IPS-18a (cell line): ENCODE measurements at regions not wholly inside any gene's neighbourhood (a gene's known extent, or its start where the extent isn't known, plus 50 kb on each side); places are given as distances from the start of the nearest gene placed in this dataset.
"Not testable (repeated sequence)": the region's sequence is repeated elsewhere in the genome, so short reads cannot be mapped to it uniquely, and the experiment has no call there.

ENCODE experiments used
- H3K27ac ChIP-seq: one replicate; pipeline ENCODE4 v1.5.1; 2013; ENCODE audit warnings: low read length
- H3K27me3 ChIP-seq: one replicate; pipeline ENCODE4 v1.6.1; 2013; ENCODE audit warnings: mild to moderate bottlenecking, low read length; ENCODE audit not compliant: control insufficient read depth, insufficient read depth
- H3K36me3 ChIP-seq: one replicate; pipeline ENCODE4 v1.6.1; 2013; ENCODE audit warnings: low read depth, low read length; ENCODE audit not compliant: control insufficient read depth
- H3K4me1 ChIP-seq: one replicate; pipeline ENCODE4 v1.6.1; 2013; ENCODE audit warnings: low read depth, low read length; ENCODE audit not compliant: control insufficient read depth
- H3K4me3 ChIP-seq: one replicate; pipeline ENCODE4 v1.5.1; 2013; ENCODE audit warnings: low read length
- H3K9ac ChIP-seq: one replicate; pipeline ENCODE4 v1.6.1; 2013; ENCODE audit warnings: mild to moderate bottlenecking, low read length, moderate library complexity
- H3K9me3 ChIP-seq: one replicate; pipeline ENCODE4 v1.6.1; 2013; ENCODE audit warnings: low read depth, low read length; ENCODE audit not compliant: control insufficient read depth

DNA sequence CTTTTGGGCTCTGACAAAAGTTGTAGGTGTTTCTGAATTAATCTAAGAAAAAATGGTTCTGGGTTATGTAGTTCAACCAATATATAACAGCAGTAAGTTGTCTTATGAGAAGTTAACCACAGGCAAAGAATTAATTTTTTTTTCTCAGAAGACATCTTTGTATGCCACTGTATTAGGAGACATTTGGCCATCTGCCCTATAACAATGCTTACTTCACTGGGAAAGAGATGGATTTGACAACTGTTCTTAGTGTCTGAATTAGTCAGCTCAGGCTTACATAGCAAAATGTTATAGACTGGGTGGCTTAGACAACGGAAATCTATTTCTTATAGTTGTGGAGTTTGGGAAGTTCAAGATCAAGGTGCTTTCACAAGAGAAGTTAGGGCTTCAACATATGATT is 508.1 kb downstream of the STIM2 start:
- Histone ChIP-seq H3K9ac (no peak overlapping the region), H3K4me3 (no peak overlapping the region), H3K27me3 (no peaks in the 10 kb centered on the region), H3K27ac (no peak overlapping the region), H3K4me1 (no peaks in the 10 kb centered on the region), H3K9me3 (no peaks in the 10 kb centered on the region), H3K36me3 (no peaks in the 10 kb centered on the region)

DNA sequence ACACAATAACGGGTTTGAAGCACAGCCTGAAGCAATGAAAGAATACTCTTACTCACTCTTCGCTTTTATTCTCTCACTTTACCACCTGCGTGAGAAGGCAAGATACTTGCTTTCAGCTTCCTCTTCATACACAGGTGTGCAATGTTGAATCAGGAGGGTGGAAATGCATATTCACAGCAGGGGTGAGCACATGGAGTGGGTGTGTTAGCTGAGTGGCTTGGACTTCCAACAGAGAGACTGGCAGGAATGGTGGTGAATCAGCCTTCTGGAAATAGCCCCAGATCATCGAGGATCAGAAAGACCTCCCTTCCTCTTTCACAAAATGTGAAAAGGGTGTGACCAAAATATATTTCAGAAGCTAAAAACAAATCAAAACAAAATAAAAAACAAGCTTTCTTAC is 521.2 kb downstream of the STIM2 start:
- H3K27me3 ChIP-seq = no peaks in the 10 kb centered on the region

DNA sequence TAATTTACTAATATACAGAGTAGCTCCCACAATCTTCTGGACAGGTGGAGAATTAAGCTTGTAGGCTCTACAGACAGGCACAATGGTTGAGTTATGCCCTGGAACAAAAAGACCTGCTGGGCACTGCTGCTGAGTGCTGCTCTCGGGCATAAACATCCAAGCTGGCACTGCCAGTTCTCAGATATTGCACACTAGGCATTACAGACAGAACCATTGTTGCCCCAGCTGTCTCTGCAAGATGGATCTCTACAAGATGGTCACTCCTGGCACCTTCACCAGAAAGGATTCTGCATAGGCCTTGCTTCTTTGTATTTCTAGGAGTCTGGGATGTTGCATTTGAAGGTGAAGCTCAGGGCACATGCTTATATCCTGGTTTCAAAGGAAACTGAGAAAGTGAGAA is 527.1 kb downstream of the STIM2 start:
- H3K27me3 ChIP-seq = no peaks in the 10 kb centered on the region
- no peak overlapping the region for H3K9ac ChIP-seq
- H3K4me3 ChIP-seq = no peak overlapping the region
- H3K36me3 ChIP-seq = no peaks in the 10 kb centered on the region
- H3K4me1 ChIP-seq = no peaks in the 10 kb centered on the region
- no peak overlapping the region for H3K27ac ChIP-seq
- H3K9me3 ChIP-seq = no peaks in the 10 kb centered on the region

More for the DNA sequence above, 521.2 kb downstream of the STIM2 start:
- no peak overlapping the region for H3K27ac ChIP-seq
- H3K36me3 ChIP-seq = no peaks in the 10 kb centered on the region
- H3K9me3 ChIP-seq = no peaks in the 10 kb centered on the region
- no peak overlapping the region for H3K4me3 ChIP-seq
- no peak overlapping the region for H3K9ac ChIP-seq
- H3K4me1 ChIP-seq = no peaks in the 10 kb centered on the region

DNA sequence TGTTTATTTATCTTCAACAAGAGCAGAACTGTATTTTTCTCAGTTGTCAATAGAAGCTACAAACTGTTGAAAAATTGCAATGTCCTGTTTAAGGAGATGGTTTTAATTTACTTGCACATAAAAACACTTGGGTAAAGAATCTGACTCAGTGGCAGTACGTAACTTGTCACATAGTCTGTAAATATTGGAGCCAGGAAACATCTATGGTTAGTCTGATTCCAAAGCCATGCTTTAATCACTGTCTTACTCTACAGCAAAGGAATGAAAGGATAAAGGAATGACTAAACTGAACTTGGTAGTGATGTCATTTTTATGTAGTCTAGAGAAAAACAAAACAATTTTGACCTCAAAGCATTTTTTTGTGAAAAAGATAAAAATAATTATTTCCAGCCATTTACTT is 537.2 kb downstream of the STIM2 start:
- Histone ChIP-seq H3K27me3 (no peaks in the 10 kb centered on the region), H3K4me1 (no peaks in the 10 kb centered on the region), H3K27ac (no peak overlapping the region), H3K9ac (no peak overlapping the region), H3K4me3 (no peak overlapping the region), H3K9me3 (peaks cover 5% of the 10 kb centered on the region), H3K36me3 (no peaks in the 10 kb centered on the region)

DNA sequence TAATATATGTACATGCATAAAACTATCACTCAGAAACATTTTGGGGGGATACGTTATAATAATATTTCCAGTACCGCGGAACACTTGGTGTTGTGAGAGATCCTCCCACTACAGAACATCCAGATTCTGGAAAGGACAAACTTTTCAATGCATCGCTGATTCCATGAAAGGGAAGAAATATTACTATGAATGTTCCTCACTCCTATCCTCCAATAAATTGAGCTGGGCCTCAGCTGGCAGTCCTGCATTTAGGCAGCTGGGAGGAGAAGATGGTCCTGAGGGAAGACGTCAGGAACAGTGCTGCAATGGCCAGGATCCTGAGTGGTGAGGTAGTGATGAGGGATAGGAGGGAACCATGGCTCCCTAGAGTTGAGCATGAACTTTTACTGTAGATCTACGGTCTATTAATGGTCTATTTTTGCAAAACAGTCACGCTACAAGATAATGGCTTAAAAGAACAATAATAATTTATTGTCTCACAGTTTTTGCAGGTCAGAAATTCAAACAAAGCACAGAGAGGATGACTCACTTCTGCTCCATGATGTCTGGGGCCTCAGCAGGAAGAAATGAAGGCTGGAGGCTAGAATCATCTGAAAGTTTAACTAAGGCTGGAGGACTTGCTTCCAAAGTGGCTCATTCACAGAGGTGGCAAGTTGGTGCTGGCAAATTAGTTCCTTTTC is 538.1 kb downstream of the STIM2 start:
- Histone ChIP-seq H3K27ac (no peak overlapping the region), H3K4me3 (no peak overlapping the region), H3K27me3 (no peaks in the 10 kb centered on the region), H3K4me1 (no peaks in the 10 kb centered on the region), H3K9me3 (peaks cover 5% of the 10 kb centered on the region), H3K9ac (no peak overlapping the region), H3K36me3 (no peaks in the 10 kb centered on the region)

DNA sequence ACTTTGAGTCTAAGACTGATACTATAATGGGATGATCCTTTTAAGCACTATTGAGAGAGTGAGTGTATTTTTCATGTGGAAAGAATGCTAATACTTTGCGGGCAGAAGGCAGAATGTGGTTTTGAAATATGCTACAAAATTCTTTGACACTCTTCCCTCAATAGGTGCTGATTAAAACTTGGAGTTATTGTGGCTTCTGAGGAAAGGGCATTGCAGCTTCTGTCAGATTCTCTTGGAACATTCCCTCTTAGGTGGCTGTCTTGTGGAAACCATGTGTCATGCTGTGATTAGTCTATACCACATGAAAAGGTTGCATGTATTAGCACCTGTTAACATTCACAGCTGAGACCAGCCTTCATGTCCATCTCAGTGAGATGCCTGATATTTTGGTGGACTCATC is 547.0 kb downstream of the STIM2 start:
- Histone ChIP-seq H3K27ac (no peak overlapping the region), H3K9ac (no peak overlapping the region), H3K4me1 (no peaks in the 10 kb centered on the region), H3K9me3 (peaks cover 10% of the 10 kb centered on the region), H3K36me3 (no peaks in the 10 kb centered on the region), H3K4me3 (no peak overlapping the region), H3K27me3 (no peaks in the 10 kb centered on the region)

DNA sequence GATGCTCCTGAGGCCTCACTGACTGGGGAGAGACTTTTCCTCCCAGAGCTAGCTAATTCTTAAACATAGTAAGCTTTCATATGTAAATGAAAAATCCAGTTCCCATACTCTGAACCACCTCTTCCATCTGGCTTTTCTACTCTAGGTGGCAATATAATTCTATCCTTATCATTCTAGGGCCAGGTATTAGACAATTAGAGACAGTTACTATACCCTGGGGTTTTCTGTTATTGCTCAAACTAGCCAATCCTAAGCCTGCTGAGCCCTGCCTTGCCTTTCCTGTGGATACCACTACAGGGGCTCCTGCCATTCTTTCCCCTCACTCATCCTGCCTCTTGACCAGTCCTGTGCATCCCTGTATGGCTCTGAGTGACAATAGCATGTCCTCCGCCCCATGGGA is 552.0 kb downstream of the STIM2 start:
- Histone ChIP-seq H3K36me3 (no peaks in the 10 kb centered on the region), H3K27ac (no peak overlapping the region), H3K9ac (no peak overlapping the region), H3K4me1 (no peaks in the 10 kb centered on the region), H3K27me3 (no peaks in the 10 kb centered on the region), H3K4me3 (no peak overlapping the region), H3K9me3 (no peaks in the 10 kb centered on the region)

DNA sequence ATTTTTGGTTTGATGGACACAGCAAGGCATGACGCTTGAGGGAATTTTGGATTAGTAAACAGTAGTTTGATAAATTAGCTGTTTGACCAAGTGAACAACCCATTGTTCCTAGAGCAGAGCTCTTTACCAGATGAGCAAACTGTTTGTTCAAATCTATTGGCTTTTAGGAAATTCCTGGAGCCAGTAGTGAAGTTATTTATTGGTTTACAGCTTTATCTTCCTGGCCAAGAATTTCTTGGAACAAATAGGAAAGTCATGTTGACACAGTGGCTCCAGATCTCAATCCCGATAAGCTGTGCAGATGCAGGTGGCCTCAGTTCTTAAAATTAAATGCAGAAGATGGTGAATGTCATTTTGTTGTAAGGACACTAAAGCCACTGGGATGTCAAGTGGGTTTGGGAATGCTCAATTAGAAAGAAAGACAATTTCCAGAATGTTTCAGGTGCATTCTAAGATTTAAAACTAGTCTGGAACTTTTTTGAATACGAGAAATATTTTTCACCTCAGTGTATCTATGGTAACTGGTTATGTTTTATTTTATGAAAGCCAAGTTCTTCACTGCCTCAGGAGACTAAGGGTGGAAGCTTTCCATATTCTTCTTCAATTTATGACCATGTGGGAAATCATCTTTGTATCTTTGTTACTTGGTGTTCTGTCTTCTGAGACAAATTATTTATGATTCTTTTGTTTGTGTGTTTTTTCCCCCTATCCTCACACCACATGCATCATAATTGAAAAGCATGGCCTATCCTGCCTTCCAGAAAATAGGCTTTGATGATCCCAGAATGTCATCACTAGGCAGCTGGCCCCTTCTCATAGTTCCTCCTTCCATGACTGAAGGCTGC is 554.5 kb downstream of the STIM2 start:
- no peaks in the 10 kb centered on the region for H3K36me3 ChIP-seq
- H3K9me3 ChIP-seq = peaks cover 3% of the 10 kb centered on the region
- no peak overlapping the region for H3K9ac ChIP-seq
- no peaks in the 10 kb centered on the region for H3K4me1 ChIP-seq
- H3K27ac ChIP-seq = no peak overlapping the region
- no peak overlapping the region for H3K4me3 ChIP-seq
- no peaks in the 10 kb centered on the region for H3K27me3 ChIP-seq

DNA sequence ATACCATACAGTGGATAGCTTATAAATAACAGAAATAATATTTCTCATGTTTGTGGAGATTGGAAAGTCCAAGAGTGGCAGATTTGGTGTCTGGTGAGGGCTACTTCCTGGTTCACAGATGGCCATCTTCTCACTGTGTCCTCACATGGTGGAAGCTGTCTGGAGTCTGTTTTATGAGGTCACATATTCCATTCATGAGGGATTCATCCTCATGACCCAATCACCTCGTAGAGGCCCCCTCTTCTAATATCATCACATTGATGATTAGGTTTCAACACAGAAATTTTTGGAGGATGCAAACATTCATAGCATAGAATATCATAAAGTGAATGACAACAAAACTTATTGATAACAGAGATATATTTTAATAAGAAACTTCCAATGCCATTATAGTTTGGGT is 568.0 kb downstream of the STIM2 start:
- Histone ChIP-seq H3K27ac (no peak overlapping the region), H3K27me3 (no peaks in the 10 kb centered on the region), H3K4me3 (no peak overlapping the region), H3K4me1 (no peaks in the 10 kb centered on the region), H3K36me3 (no peaks in the 10 kb centered on the region), H3K9ac (no peak overlapping the region), H3K9me3 (no peaks in the 10 kb centered on the region)

DNA sequence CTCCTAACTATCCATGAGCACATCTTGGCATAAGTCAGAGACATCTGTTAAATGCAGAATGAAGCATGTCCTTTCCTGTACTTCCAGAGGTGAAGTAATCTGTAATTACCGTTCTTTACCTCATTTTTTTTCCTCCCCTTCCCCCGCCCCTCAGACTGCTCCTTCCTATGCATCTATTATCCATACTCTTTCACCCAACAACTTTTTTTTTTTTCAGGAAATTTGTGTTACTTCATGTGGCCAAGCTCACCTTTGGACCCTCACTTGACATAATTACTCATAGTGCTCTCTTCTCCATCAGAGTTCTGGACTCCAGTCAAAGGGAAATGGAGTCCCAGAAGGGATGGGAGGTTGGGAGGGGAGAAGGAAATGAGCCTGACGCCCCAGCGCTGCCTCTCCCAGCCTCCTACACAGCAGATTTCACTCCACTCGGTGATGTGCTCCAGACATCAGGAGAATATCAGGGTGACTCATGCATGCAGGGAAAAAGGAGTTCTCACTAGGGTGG is 568.8 kb downstream of the STIM2 start:
- no peaks in the 10 kb centered on the region for H3K36me3 ChIP-seq
- H3K4me3 ChIP-seq = no peak overlapping the region
- no peaks in the 10 kb centered on the region for H3K9me3 ChIP-seq
- no peaks in the 10 kb centered on the region for H3K4me1 ChIP-seq
- no peak overlapping the region for H3K27ac ChIP-seq
- no peak overlapping the region for H3K9ac ChIP-seq
- no peaks in the 10 kb centered on the region for H3K27me3 ChIP-seq

DNA sequence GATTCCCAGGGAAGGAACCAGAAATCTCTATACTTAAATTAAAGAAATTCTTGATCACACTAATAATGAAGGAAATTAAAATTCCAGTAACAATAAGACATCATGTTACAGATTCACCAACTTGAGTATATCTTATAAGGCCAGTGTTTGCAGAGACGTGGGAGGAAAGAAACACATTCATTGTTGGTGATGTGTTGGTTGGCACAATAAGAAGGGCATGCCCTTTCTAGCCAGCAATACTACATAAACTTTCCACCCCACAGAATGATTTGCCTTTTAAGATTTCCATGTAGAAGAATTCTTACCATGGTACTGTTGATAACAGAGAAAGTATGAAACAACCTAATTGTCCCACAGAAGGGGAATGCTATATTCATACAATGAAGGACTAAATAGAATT is 581.5 kb downstream of the STIM2 start:
- Histone ChIP-seq H3K27ac (no peak overlapping the region), H3K9me3 (no peaks in the 10 kb centered on the region), H3K36me3 (no peaks in the 10 kb centered on the region), H3K4me3 (no peak overlapping the region), H3K9ac (no peak overlapping the region), H3K4me1 (no peaks in the 10 kb centered on the region), H3K27me3 (no peaks in the 10 kb centered on the region)

DNA sequence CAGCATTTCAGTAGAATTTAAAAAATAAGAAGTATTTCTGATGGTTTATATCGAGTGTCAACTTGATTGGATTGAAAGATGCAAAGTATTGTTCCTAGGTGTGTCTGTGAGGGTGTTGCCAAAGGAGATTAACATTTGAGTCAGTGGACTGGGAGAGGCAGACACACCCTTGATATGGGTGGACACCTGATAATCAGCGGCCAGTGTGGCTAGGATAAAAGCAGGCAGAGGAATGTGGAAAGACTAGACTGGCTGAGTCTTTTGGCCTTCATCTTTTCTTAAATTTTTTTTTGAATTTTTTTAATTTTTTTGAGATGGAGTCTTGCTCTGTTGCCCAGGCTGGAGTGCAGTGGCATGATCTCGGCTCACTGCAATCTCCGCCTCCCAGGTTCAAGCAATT is 582.0 kb downstream of the STIM2 start:
- not testable (repeated sequence) for H3K4me1 ChIP-seq

More for the DNA sequence above, 582.0 kb downstream of the STIM2 start:
- not testable (repeated sequence) for H3K9me3 ChIP-seq, H3K27me3 ChIP-seq, H3K27ac ChIP-seq, H3K4me3 ChIP-seq, H3K36me3 ChIP-seq, H3K9ac ChIP-seq
